ENCODE measurements at regions not wholly inside any gene's neighbourhood (a gene's known extent, or its start where the extent isn't known, plus 50 kb on each side); places are given as distances from the start of the nearest gene placed in this dataset.

GRCh38 chr2:238966072-238966937 lies 118.4 kb downstream of the TWIST2 start:
- Histone ChIP-seq H3K27ac (ENCODE audit: extremely low read length, insufficient read depth, low read length) (no peak overlapping the region), H3K36me3 (replicated peaks in 1 of 2; ENCODE audit: control insufficient read depth in 1 of 2, insufficient read depth in 2 of 2, low read length in 2 of 2) (no peaks in the 10 kb centered on the region), H3K27me3 (ENCODE audit: control insufficient read depth in 1 of 2, insufficient read depth in 2 of 2, low read length in 2 of 2) (peaks cover 13 to 67% of the 10 kb centered on the region in 2 experiments; a peak in 4 of 5 replicates), H3K4me1 (ENCODE audit: insufficient read depth, low read length) (no peaks in the 10 kb centered on the region), H3K79me2 (ENCODE audit: insufficient read depth, low read length) (no peaks in the 10 kb centered on the region), H3K9me3 (ENCODE audit: low read length) (no peaks in the 10 kb centered on the region), H3K4me2 (ENCODE audit: low read depth, low read length) (no peak overlapping the region), H2AFZ (ENCODE audit: low read length) (no peak overlapping the region), H4K20me1 (ENCODE audit: insufficient read depth, low read length) (no peaks in the 10 kb centered on the region; the same call in 1 of the 2 replicates), H3K9ac (ENCODE audit: insufficient read depth, low read depth, low read length) (no peak overlapping the region), H3K4me3 (replicated peaks in 1 of 3; ENCODE audit: insufficient read depth in 1 of 3, low read depth in 2 of 3, low read length in 3 of 3) (no peak overlapping the region)
- DNase-seq (ENCODE audit: low spot score), result no peak
- in situ Hi-C loops (cut with HindIII; ENCODE audit: extremely low pct_ligation_motif_present, low pct_unique_long_range_greater_than_20kb) (no loop called here), intact Hi-C loops (cut with micrococcal nuclease; ENCODE audit: unreplicated experiment) (no loop called here)
- BruUV-seq (replicated peaks), result no TSS peak
- FAIRE-seq, result no peak
- TF ChIP-seq PRPF4 (IDR thresholded peaks at IDR 0.05; ENCODE audit: low read depth, low read length, poor library complexity, severe bottlenecking), result no peak
- POLR2A ChIA-PET, result no interaction called here
- ATAC-seq, result no peak
- CTCF ChIA-PET (ENCODE audit: low intra/inter-chr PET ratio, low total read pairs), result no interaction called here
- WGBS (ENCODE audit: low lambda C conversion rate), result 52% methylated on average over 33 of the region's 46 CpGs

- WGBS (ENCODE audit: low lambda C conversion rate), result 46% methylated on average over 42 of the region's 43 CpGs
- intact Hi-C loops (cut with micrococcal nuclease; ENCODE audit: unreplicated experiment), result no loop called here
- Histone ChIP-seq H3K4me1 (ENCODE audit: insufficient read depth, low read length) (no peaks in the 10 kb centered on the region), H3K27me3 (ENCODE audit: control insufficient read depth in 1 of 2, insufficient read depth in 2 of 2, low read length in 2 of 2) (peaks cover 13 to 74% of the 10 kb centered on the region in 2 experiments; a peak in 4 of 5 replicates), H2AFZ (ENCODE audit: low read length) (no peak overlapping the region), H3K27ac (ENCODE audit: extremely low read length, insufficient read depth, low read length) (no peak overlapping the region), H3K4me3 (replicated peaks in 1 of 3; ENCODE audit: insufficient read depth in 1 of 3, low read depth in 2 of 3, low read length in 3 of 3) (no peak overlapping the region), H3K79me2 (ENCODE audit: insufficient read depth, low read length) (no peaks in the 10 kb centered on the region), H4K20me1 (ENCODE audit: insufficient read depth, low read length) (no peaks in the 10 kb centered on the region; the same call in 1 of the 2 replicates), H3K9ac (ENCODE audit: insufficient read depth, low read depth, low read length) (no peak overlapping the region), H3K9me3 (ENCODE audit: low read length) (no peaks in the 10 kb centered on the region), H3K36me3 (replicated peaks in 1 of 2; ENCODE audit: control insufficient read depth in 1 of 2, insufficient read depth in 2 of 2, low read length in 2 of 2) (no peaks in the 10 kb centered on the region), H3K4me2 (ENCODE audit: low read depth, low read length) (no peak overlapping the region)
- FAIRE-seq (no peak), DNase-seq (ENCODE audit: low spot score) (no peak), ATAC-seq (no peak)
- ChIA-PET CTCF (ENCODE audit: low intra/inter-chr PET ratio, low total read pairs) (no interaction called here), POLR2A (no interaction called here)
- no TSS peak for BruUV-seq (replicated peaks)
- no peak for TF ChIP-seq DDIT3 (CRISPR knock-in tag; IDR thresholded peaks at IDR 0.05)
- in situ Hi-C loops (cut with HindIII; ENCODE audit: extremely low pct_ligation_motif_present, low pct_unique_long_range_greater_than_20kb), result no loop called here
Observed at GRCh38 chr2:238967031-238967977, 119.4 kb downstream of the TWIST2 start.
